MV-4-11 (cell line): ENCODE measurements at regions not wholly inside any gene's neighbourhood (a gene's known extent, or its start where the extent isn't known, plus 50 kb on each side); places are given as distances from the start of the nearest gene placed in this dataset.

ENCODE experiments used
- DNase-seq: peaks from one replicate; lab custom pipeline; 2025; lab: John Stamatoyannopoulos, UW

- DNase-seq: no peak
Observed at GRCh38 chr2:238635647-238636051, 208.9 kb downstream of the ASB1 start.

GRCh38 chr2:238636269-238637073 is 209.7 kb downstream of the ASB1 start:
- DNase-seq: no peak

- no peak for DNase-seq
Observed at GRCh38 chr2:238638100-238638981, 209.5 kb upstream of the TWIST2 start.

GRCh38 chr2:238638982-238639628 is 208.8 kb upstream of the TWIST2 start:
- DNase-seq: no peak

- DNase-seq: no peak
Observed at GRCh38 chr2:238640486-238640885, 207.4 kb upstream of the TWIST2 start.

GRCh38 chr2:238642973-238643372 is 204.9 kb upstream of the TWIST2 start:
- no peak for DNase-seq

GRCh38 chr2:238643400-238643907 is 204.4 kb upstream of the TWIST2 start:
- DNase-seq: no peak

- DNase-seq: peak; percentile 69
Observed at GRCh38 chr2:238644095-238645081, 203.5 kb upstream of the TWIST2 start.

GRCh38 chr2:238645095-238645494 is 202.8 kb upstream of the TWIST2 start:
- DNase-seq: no peak

- DNase-seq: no peak
Observed at GRCh38 chr2:238645716-238646115, 202.2 kb upstream of the TWIST2 start.

- no peak for DNase-seq
Observed at GRCh38 chr2:238646281-238646680, 201.6 kb upstream of the TWIST2 start.

GRCh38 chr2:238646803-238647202 is 201.1 kb upstream of the TWIST2 start:
- DNase-seq: no peak

GRCh38 chr2:238649123-238649522 is 198.8 kb upstream of the TWIST2 start:
- DNase-seq: no peak

GRCh38 chr2:238649936-238650518 is 197.9 kb upstream of the TWIST2 start:
- DNase-seq: no peak

- DNase-seq: no peak
Observed at GRCh38 chr2:238650536-238650935, 197.3 kb upstream of the TWIST2 start.

GRCh38 chr2:238651306-238652052 is 196.4 kb upstream of the TWIST2 start:
- no peak for DNase-seq

GRCh38 chr2:238652053-238652770 is 195.7 kb upstream of the TWIST2 start:
- DNase-seq: no peak

GRCh38 chr2:238652771-238653157 is 195.1 kb upstream of the TWIST2 start:
- DNase-seq: no peak

- no peak for DNase-seq
Observed at GRCh38 chr2:238653431-238654109, 194.3 kb upstream of the TWIST2 start.
